GM18867 (cell line): ENCODE measurements at regions not wholly inside any gene's neighbourhood (a gene's known extent, or its start where the extent isn't known, plus 50 kb on each side); places are given as distances from the start of the nearest gene placed in this dataset.

Experiments
- ATAC-seq: cut with Tn5 transposase; IDR thresholded peaks from one replicate; pipeline ENCODE4 v1.9.1; 2021; ENCODE audit warnings: mild to moderate bottlenecking, moderate library complexity; ENCODE audit not compliant: unreplicated experiment

DNA sequence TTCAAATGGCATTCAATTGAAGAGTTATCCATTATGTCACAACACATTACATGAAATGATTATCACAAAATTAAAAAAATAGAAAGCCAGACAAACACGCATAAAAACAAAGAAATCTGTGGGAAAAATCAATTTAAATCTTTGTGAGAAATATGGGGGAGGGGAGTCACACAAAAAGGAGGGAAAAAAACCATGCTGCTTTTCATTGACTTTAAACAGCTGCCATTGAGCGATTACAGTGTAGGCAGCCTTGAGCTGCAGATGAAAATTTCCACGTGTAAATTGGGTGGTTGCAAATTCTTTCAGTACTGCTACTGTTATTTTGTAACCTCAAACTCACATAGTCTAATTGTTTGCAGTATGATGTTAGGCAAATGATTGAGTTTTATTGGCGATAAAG is 889.9 kb upstream of the PHF14 start:
- ATAC-seq, result no peak

DNA sequence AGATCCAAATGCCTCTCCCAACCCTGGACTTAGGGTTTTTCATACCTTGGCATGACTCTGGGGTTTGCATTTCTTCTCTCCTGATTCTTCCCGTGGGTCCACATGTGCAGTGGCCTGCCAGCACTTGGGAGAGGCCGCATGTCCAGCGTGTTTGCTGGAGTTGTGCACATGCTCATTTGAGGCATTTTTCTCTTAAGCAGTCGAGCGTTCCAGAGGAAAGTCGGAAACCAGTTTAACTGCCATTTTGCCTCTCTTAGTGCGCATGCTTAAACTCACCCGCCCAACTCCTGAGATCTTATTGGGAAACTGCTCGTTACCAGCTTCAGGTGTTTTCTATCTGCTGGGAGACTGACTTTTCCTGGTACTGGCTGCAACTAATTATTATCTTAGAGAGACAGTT is 888.4 kb upstream of the PHF14 start:
- ATAC-seq, result no peak

DNA sequence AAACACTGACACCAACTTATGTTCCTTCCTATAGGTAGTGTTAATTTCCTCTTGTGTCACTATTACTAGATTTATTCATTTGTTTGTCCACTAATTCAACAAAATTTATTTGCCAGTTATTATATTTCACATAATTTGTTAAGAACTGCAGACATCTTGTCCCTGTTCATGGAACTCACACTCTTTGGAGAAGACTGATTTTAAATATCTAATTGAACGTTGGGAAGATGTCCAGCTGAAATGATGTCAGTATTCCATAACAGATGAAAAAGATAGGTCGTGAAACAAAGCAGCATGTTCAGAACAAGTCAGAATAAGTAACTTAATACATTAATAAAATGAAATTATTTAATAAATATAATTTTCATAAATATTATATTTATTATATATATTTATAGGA is 873.1 kb upstream of the PHF14 start:
- no peak for ATAC-seq

DNA sequence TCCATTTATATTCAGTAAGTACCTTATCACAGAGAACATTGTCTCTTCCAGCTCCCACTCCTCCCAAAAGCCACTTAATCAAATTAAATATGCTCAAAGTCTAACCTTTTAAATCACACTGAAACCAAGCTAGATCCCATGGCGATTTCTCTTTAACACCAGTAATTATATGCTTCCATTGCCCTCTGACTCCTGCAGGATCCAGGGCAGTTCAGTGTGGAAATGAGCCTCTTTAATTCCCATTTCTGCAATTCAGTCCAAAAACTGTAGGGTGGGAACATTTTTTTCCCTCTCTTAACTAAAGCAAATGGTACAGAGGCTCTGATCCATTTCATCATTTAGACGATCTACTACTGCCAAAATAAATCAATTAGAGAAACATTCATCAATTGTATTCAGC is 872.3 kb upstream of the PHF14 start:
- no peak for ATAC-seq

DNA sequence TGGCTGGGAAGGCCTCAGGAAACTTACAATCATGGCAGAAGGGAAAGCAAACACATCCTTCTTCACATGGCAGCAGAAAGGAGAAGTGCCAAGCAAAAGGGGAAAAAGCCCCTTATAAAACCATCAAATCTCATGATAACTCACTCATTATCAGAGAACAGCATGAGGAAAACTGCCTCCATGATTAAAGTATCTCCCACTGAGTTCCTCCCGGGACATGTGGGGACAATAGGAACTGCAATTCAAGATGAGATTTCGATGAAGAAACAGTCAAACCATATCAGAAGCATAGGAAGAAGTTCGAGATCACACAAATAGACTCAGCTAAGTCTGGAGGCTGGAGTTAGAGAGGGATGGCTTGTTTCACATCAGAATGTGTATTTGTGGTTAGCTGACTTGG is 869.4 kb upstream of the PHF14 start:
- ATAC-seq, result no peak

DNA sequence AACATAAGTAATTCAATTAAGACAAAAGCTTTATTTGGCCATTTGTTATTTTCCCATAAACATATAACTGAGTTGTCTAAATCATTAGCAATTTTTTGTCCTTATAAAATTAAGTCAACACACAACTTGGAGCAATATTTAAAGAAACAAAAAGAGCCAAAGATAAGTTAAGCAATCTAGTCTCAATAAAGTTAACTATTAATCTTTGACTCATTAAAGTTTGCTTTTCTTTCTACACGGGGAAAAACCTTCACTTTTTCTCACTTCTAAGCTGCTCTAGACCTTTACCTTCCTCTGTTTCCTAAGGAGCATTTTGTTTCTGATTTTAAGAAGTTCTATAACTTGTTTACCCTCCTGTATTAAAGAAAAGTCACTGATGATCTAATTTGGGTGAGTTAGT is 867.1 kb upstream of the PHF14 start:
- ATAC-seq, result no peak

DNA sequence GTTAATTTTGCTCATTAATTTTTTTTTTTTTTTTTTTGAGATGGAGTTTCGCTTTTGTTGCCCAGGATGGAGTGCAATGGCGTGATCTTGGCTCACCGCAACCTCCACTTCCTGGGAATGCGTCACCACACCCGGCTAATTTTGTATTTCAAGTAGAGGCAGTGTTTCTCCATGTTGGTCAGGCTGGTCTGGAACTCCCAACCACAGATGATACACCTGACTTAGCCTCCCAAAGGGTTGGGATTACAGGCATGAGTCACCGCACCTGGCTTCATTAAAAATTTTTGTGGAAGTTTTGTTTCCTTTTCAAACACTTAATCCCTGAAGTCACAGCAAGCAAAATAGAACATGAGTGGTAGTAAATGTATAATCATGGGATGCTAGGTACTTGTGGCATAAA is 857.2 kb upstream of the PHF14 start:
- ATAC-seq, result no peak

DNA sequence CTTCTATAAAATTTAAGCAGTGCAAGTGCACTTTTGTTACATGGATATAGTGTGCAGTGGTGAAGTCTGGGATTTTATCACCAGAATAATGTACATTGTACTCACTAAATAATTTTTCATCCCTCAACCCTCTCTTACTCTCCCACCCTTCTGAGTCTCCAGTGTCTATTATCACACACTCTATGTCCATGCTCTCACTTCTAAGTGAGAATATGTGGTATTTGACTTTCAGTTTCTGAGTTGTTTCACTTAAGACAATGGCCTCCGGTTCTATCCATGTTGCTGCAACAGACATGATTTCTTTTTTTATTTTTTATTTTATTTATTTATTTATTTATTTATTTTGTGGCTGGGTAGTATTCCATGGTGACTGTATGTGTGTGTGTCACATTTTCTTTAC is 855.9 kb upstream of the PHF14 start:
- ATAC-seq, result no peak

DNA sequence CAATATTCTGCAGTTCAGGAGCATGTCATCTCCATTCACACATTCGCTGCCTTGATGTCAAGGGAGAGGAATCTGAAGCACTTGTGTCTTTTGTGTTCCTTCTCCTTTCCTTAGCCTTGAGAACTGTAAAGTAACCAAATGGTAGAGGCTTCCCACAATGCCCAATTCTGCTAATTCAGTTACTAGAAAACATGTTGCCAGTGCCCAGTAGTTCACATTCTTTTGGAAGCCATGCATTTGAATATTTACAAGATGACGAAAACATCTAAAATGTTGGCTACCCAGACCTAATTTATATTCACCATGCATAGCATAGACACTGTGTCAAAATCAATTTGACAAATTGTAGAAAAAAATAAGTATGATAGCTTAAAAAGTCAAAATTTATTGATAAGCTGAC is 852.7 kb upstream of the PHF14 start:
- no peak for ATAC-seq

DNA sequence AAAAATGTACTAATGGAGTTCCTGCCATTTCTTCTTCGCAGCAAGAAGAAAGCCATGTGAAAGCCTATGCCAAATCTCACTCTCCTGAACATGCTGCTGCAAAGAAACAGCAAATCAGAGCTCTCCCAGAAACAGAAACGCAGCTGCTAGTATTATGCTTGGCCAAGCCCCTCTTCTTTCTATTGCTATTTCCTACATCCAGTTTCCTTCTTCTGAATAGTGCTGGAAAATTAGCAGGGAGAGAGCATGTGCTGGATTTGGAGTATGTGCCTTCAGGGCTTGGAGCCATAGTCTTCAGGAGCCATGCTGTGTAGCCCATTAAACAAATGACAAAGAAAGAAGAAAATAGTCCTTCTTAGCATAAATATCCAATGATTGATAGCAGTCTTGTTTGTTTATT is 852.0 kb upstream of the PHF14 start:
- ATAC-seq, result no peak

DNA sequence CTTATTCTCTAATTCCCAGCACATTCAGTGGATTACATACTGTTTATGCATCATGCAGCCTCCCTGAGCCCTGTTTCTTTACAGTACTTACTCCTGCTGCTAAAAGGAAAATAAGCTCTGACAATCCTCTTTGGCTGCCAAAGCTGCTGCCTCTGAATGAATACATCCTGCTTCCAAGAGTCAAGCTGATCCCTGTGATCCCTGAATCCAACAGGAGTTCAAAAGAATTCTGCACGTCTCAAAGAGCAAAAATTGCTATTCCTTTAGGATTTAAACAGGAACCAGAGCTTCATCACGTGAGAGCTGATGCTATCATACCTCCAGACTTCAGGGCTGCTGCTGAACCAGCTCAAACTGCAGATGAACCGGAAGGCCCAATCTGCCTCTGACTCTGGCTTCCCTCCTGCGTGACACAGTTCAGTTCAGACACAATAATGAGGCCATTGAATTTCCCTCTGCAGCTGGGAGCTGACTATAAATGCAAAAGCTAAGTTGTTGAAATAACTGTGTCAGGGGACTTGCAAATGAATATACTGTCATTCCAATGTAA is 851.0 kb upstream of the PHF14 start:
- no peak for ATAC-seq

DNA sequence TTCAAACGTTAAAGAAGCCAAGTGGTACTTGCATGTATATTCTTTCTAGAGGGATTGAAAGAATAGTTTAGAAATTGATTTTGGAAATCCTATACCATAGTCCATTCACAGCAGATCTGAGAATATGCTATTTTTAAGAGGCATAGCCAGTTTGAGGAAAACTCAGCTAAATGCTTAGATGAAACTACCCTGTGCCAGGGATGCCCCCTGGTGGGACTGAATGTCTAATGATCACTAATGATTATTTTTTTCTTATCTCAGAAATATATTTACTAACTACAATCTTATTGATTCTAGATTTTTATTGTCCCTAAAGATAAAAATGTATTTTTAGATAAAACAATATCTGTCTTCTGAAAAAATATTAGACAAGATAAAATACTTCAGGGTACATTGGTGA is 844.9 kb upstream of the PHF14 start:
- no peak for ATAC-seq

DNA sequence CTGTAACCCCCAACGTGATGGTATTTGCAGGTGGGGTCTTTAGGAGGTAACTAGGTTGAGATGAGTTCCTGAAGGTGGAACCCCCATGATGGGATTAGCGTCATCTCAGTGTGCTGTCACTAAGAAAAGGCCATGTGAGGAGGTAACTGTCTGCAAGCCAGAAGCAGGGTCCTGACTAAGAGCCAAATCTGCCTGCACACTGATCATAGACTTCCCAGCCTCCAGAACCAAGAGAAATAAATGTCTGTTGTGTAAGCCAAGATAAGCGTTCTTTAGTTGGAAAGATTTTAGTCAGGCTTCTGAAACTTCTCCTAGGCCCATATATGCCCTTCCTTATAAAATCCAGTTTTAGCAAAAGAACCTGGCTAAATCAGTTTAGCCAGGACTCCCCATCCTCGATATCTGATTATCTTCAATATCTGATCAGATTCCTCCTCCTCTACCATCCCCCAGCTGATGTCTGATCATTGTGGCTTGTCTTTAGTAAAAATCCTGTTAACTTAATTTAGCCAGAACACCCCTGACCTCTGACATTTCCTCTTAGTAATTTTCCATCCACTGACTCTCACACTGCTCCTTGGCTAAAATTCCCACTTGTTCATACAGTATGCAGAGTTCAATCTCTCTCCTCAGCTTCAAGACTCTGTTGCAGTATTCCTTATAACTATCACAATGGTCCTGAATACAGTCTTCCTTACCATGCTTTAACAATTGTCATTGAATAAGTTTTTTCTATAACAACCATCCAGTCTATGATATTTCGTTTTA is 835.4 kb upstream of the PHF14 start:
- ATAC-seq, result no peak

DNA sequence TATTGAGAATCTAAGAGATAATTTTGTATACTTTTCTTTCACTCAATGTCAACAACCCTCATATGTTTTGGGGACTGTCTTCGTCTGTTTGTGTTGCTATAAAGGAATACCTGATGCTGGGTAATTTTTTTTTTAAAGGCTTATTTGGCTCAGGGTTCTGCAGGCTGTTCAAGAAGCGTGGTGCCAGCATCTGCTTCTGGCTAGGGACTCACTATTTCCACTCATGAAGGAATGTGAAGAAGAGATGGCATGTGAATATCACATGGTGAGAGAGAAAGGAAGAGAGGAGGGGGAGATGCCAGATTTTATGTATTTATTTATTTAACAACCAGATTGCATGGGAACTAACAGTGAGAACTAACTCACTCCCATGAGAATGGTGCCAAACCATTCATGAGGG is 827.4 kb upstream of the PHF14 start:
- no peak for ATAC-seq

DNA sequence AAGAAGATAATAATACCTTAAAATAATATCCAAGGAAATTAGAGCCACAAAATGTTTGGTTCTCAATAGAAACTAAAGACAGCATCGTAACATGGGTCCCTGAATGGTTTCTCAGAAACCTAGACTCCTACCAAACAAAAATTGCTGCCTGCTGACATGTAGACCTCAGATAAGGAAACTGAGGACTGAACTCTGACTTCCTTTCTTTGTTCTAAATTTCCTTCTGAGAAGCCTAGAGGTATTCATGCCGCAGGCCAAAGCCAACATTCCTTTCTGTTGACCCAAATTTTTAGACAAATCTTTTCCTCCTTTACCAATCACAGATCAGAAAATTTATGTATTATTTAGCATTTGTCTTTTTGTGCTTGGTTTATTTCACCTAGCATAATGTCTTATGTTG is 816.7 kb upstream of the PHF14 start:
- no peak for ATAC-seq

DNA sequence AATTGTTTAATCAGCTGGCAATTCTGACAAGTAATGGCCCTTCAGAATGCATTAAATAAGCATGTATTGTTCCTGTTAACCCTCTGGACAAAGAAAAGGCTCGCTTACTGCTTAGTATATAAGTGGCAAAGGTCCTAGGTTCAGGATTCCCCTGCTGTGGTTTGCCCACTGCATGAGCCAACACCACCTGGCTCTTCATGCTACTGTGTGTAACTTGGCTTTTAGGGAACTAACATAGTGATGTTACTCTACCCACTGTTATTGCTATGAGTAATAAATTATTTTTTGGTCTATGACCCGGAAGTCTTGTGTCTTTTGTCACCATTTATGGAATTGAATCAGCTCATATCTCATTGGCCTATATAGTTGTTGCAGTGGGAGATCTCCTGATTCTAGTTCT is 791.7 kb upstream of the PHF14 start:
- ATAC-seq, result no peak

DNA sequence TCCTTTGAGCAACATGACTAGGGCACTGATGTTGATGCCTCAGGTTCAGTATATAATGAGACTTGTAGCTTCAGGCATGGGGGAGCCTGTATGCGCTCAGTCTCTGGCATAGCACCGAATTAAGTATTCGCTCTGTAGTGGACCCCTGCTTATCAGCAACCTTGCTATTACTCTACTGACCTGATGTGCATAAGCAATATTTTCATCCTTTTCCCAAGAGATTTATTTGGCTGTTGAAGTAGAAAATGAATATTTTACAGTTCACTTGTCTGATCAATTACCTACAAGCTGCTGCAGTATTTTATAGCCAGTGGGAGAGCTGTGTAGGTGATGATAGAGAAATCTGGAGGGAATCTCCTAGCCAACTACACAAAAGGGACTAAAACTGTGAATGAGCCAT is 781.6 kb upstream of the PHF14 start:
- ATAC-seq, result no peak

DNA sequence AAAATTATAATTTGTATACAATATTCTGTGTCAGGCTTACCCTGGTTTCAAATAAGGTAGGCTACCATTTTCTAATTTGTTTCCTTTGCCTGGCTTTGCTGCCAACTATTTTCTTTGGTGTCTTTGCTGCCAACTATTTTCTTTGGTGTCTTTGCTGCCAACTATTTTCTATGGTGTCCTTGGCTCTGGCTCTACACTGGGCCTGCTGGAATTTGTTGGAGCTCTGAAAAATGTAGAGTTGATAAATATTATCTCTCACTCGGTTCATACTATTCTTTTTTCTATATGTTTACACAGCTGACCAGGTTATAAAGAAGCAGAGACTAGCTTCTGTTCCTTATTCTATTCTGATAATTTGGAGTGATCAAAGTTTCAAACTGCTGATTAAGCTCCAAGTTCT is 768.0 kb upstream of the PHF14 start:
- ATAC-seq, result no peak

DNA sequence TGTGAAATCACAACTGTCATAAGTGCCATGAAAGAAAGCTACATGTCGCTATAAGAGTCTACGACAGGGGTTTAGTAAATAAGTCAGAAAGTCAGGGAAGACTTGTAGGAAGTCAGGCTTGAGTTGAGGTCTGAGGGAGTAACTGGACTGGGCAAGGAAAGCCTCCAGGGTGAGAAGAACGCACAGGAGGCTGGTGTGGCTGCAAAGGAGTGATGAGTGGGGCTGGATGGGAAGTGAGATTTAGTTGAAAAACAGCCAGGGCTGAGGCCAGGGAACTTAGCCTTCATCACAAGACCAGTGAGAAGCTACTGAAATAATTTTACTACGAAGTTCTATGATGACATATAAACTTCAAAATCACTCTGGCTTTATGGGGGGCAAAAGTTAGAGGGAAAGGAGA is 763.7 kb upstream of the PHF14 start:
- no peak for ATAC-seq

DNA sequence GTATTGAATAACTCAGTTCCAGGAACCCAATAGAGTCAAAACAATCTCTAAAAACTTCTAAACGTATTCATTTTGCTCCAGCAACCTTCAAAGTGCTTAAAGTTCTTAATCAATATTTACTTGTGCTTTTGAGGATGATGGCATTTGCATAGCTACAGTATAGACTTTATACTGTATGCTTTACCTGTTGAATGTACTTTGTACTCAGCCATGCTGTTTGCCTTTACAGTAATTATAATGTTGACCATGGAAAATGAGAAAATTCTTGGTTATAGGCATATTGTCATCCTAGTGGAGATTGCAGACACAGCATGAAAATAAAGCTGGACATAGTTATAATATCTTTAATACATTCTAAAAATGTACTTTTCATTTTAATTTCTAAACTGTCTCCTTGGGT is 762.7 kb upstream of the PHF14 start:
- ATAC-seq, result no peak

DNA sequence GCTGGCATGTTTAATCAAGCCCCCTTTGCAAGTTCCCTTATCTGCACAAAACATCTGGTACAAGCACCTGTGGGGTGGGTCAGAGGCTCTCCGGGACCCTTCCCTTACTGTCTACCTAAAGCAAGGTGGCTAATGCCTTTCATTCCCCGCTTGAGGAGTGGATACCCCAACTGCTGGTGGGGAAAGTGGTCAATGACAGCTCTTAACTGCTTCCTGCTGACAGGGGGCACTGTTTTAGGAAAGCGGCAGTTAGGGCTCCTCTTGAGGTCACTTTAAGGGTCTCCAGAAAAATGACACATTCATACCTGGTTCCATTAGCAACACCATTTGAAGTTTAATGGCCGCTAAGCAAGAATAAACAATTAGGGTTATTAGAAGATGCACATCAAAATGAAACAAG is 761.8 kb upstream of the PHF14 start:
- ATAC-seq, result no peak

DNA sequence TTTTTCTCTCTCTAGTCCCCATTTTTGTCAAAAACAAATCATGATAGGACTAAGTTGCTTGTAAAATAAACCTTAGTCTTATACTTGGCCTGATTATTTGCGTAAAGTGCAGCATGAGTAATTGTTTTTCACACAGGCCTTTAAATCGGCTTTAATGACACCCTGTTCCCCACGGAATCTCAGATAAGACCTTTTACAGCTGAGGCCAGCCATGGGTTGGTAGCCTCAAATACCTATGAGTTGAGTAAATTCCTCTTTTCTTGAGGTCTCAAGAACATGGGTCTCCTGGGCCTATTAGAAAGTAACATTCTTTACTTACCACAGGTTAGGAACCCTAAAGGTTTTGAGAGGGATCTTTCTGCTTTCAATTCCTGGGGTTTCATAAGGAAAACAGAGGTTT is 761.0 kb upstream of the PHF14 start:
- no peak for ATAC-seq

DNA sequence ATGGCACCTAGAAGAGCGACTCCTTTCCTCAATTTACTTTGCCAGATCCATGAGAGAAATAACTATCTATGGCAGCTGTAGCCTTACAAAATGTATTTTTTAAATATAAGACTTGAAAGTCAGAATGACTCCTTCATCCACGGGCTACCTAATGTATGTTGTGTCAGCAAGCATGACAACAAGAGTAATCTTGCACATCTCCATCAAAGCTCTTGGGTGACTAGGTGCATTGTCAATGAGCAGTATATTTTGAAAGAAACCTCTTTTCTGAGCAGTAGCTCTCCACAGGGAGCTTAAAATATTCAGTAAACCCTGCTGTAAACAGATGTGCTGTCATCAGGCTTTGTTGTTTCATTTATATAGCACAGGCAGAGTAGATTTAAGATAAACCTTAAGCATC is 757.2 kb upstream of the PHF14 start:
- no peak for ATAC-seq
